H1 (cell line): ENCODE measurements at regions not wholly inside any gene's neighbourhood (a gene's known extent, or its start where the extent isn't known, plus 50 kb on each side); places are given as distances from the start of the nearest gene placed in this dataset.

Experiments used
- CTCF ChIA-PET: fragments of 300-600 bp; sonication (Branson Sonifier 250); formaldehyde crosslinking; loops from one replicate; lab custom pipeline; 2021; ENCODE audit not compliant: partially characterized antibody; lab: Charles Lee
- POLR2A ChIA-PET: fragments of 300-600 bp; sonication (Branson Sonifier 250); formaldehyde crosslinking; loops from one replicate; lab custom pipeline; 2021; ENCODE audit warnings: inconsistent platforms; ENCODE audit not compliant: partially characterized antibody; lab: Charles Lee
- DNase-seq, 2 experiments: peaks; one replicate each; pipeline versions ENCODE4 v3.0.0 to v3.0.0-alpha.2; 2010 to 2022; ENCODE audit warnings: low spot score in 2 of 2, low read depth in 1 of 2, mixed read lengths in 1 of 2
- FAIRE-seq: peaks from 2 replicates; lab custom pipeline; 2011; peaks lifted over from hg19 to GRCh38; lab: Jason Lieb, UNC
- H2AFZ ChIP-seq: 2 replicates; pipeline ENCODE4 v1.8.1; 2012; ENCODE audit warnings: low read length, inconsistent platforms
- H2AK5ac ChIP-seq: 2 replicates; pipeline ENCODE4 v1.6.1; 2013; ENCODE audit warnings: low read depth, low read length
- H2BK120ac ChIP-seq: replicated peaks from 2 replicates; pipeline ENCODE3; 2013; ENCODE audit warnings: low read depth, low read length, inconsistent platforms
- H2BK12ac ChIP-seq: 2 replicates; pipeline ENCODE4 v1.6.1; 2013; ENCODE audit warnings: low read depth, low read length
- H2BK15ac ChIP-seq: 2 replicates; pipeline ENCODE4 v1.6.1; 2013; ENCODE audit warnings: low read length
- H2BK20ac ChIP-seq: 2 replicates; pipeline ENCODE4 v1.6.1; 2013; ENCODE audit warnings: low read length
- H2BK5ac ChIP-seq: 2 replicates; pipeline ENCODE4 v1.6.1; 2013; ENCODE audit warnings: low read depth, low read length
- H3K14ac ChIP-seq: 2 replicates; pipeline ENCODE4 v1.6.1; 2013; ENCODE audit warnings: inconsistent platforms; ENCODE audit not compliant: insufficient read length
- H3K18ac ChIP-seq: 2 replicates; pipeline ENCODE4 v1.6.1; 2013; ENCODE audit warnings: low read length; ENCODE audit errors: extremely low read depth
- H3K23ac ChIP-seq: 2 replicates; pipeline ENCODE4 v1.6.1; 2013; ENCODE audit warnings: inconsistent platforms; ENCODE audit not compliant: insufficient read length
- H3K23me2 ChIP-seq: 2 replicates; pipeline ENCODE4 v1.6.1; 2013; ENCODE audit warnings: low read depth, low read length
- H3K27ac ChIP-seq: 2 replicates; pipeline ENCODE4 v1.6.1; 2011; ENCODE audit warnings: low read depth, low read length, inconsistent platforms
- H3K27me3 ChIP-seq, 4 experiments: replicated peaks in 1 of 4; 1 replicate in 1 of 4; 2 replicates in 3 of 4; pipeline versions ENCODE4 v1.6.1 to v1.8.1; 2011 to 2013; ENCODE audit warnings: low read length in 3 of 4, mild to moderate bottlenecking in 3 of 4, inconsistent platforms in 2 of 4, mixed read lengths in 2 of 4, moderate library complexity in 1 of 4; ENCODE audit not compliant: control insufficient read depth in 3 of 4, insufficient read depth in 3 of 4; ENCODE audit errors: extremely low read depth in 1 of 4
- H3K36me3 ChIP-seq, 4 experiments: 2 replicates each; pipeline versions ENCODE4 v1.6.1 to v1.8.1; 2011 to 2013; ENCODE audit warnings: mild to moderate bottlenecking in 4 of 4, low read length in 3 of 4, moderate library complexity in 2 of 4, control low read depth in 1 of 4, inconsistent platforms in 1 of 4; ENCODE audit not compliant: insufficient read depth in 4 of 4, control insufficient read depth in 2 of 4
- H3K4ac ChIP-seq: replicated peaks from 2 replicates; pipeline ENCODE3; 2013; ENCODE audit warnings: low read length, low read depth, mixed read lengths, inconsistent platforms; ENCODE audit not compliant: insufficient read length
- H3K4me1 ChIP-seq, 4 experiments: replicated peaks in 1 of 4; 1 replicate in 1 of 4; 2 replicates in 3 of 4; pipeline versions ENCODE4 v1.6.1 to v1.8.1; 2011 to 2013; ENCODE audit warnings: low read length in 3 of 4, inconsistent platforms in 2 of 4, mixed read lengths in 1 of 4; ENCODE audit not compliant: insufficient read depth in 4 of 4, control insufficient read depth in 3 of 4
- H3K4me2 ChIP-seq, 2 experiments: 2 replicates each; pipeline versions ENCODE4 v1.6.1 to v1.8.1; 2011 to 2013; ENCODE audit warnings: low read depth in 2 of 2, low read length in 2 of 2, control low read depth in 1 of 2, inconsistent platforms in 1 of 2, mild to moderate bottlenecking in 1 of 2; ENCODE audit not compliant: insufficient read depth in 1 of 2
- H3K4me3 ChIP-seq, 4 experiments: fragments of 200-600, 300-600 bp in 1 of 4; sonication (generic), shearing (Covaris generic), sonication (Bioruptor Twin) in 1 of 4; 2 replicates each; pipeline versions ENCODE4 v1.5.1 to v1.8.1; 2011 to 2016; ENCODE audit warnings: low read length in 4 of 4, low read depth in 3 of 4, control low read depth in 2 of 4, inconsistent platforms in 2 of 4, mild to moderate bottlenecking in 2 of 4, mixed read lengths in 1 of 4, moderate library complexity in 1 of 4; ENCODE audit not compliant: insufficient read depth in 2 of 4; ENCODE audit errors: extremely low read depth in 1 of 4
- H3K56ac ChIP-seq: replicated peaks from 2 replicates; pipeline ENCODE3; 2013; ENCODE audit warnings: low read depth, mild to moderate bottlenecking, mixed read lengths, low read length, inconsistent platforms; ENCODE audit not compliant: insufficient read length
- H3K79me1 ChIP-seq: 2 replicates; pipeline ENCODE4 v1.6.1; 2013; ENCODE audit warnings: low read depth, low read length, control low read depth
- H3K79me2 ChIP-seq, 2 experiments: 2 replicates each; pipeline versions ENCODE4 v1.6.1 to v1.8.1; 2012 to 2013; ENCODE audit warnings: low read length in 2 of 2, mild to moderate bottlenecking in 2 of 2, inconsistent platforms in 1 of 2; ENCODE audit not compliant: insufficient read depth in 2 of 2, control insufficient read depth in 1 of 2
- H3K9ac ChIP-seq, 4 experiments: replicated peaks in 1 of 4; 1 replicate in 1 of 4; 2 replicates in 3 of 4; pipeline versions ENCODE4 v1.6.1 to v1.8.1; 2011 to 2013; ENCODE audit warnings: low read depth in 3 of 4, low read length in 3 of 4, control low read depth in 2 of 4, mild to moderate bottlenecking in 2 of 4, moderate library complexity in 2 of 4, inconsistent platforms in 1 of 4; ENCODE audit errors: extremely low read depth in 1 of 4
- H3K9me3 ChIP-seq, 2 experiments: 2 replicates each; pipeline versions ENCODE4 v1.6.1 to v1.8.1; 2012 to 2013; ENCODE audit warnings: mild to moderate bottlenecking in 2 of 2, moderate library complexity in 2 of 2, control low read depth in 1 of 2, inconsistent platforms in 1 of 2, low read depth in 1 of 2, low read length in 1 of 2, mixed read lengths in 1 of 2; ENCODE audit not compliant: insufficient read depth in 2 of 2
- H4K20me1 ChIP-seq, 2 experiments: replicated peaks in 1 of 2; 2 replicates each; pipeline versions ENCODE3 to v1.8.1; 2011 to 2013; ENCODE audit warnings: inconsistent platforms in 2 of 2, low read length in 2 of 2, mild to moderate bottlenecking in 1 of 2; ENCODE audit not compliant: insufficient read depth in 2 of 2, control insufficient read depth in 1 of 2
- H4K5ac ChIP-seq: 2 replicates; pipeline ENCODE4 v1.6.1; 2013; ENCODE audit warnings: low read length, low read depth, mixed read lengths, inconsistent platforms; ENCODE audit not compliant: insufficient read length
- H4K8ac ChIP-seq: 2 replicates; pipeline ENCODE4 v1.8.0; 2013; ENCODE audit warnings: mild to moderate bottlenecking, moderate library complexity, low read length, inconsistent platforms; ENCODE audit not compliant: insufficient read depth; ENCODE audit errors: extremely low read depth
- H4K91ac ChIP-seq: replicated peaks from 2 replicates; pipeline ENCODE3; 2013; ENCODE audit warnings: low read length, mixed read lengths, inconsistent platforms; ENCODE audit not compliant: insufficient read length
- BCL11A ChIP-seq, 2 experiments: IDR thresholded peaks; one replicate each; pipeline ENCODE4 v1.6.1; 2011; ENCODE audit warnings: low read depth in 2 of 2, low read length in 2 of 2, mild to moderate bottlenecking in 2 of 2
- CBX5 ChIP-seq: fragments of 300-800, 300-1000 bp; sonication (generic); IDR thresholded peaks from 2 replicates; pipeline ENCODE4 v1.7.1; 2016; ENCODE audit warnings: antibody characterized with exemption, low read length, low read depth
- CTBP2 ChIP-seq: IDR thresholded peaks from 2 replicates; pipeline ENCODE4 v1.7.0; 2011; ENCODE audit warnings: borderline replicate concordance, mild to moderate bottlenecking, moderate library complexity, mixed read lengths, low read length; ENCODE audit not compliant: insufficient read depth, insufficient read length
- EP300 ChIP-seq, 2 experiments: IDR thresholded peaks; 1 replicate in 1 of 2; 2 replicates in 1 of 2; pipeline ENCODE4 v1.6.1; 2011 to 2012; ENCODE audit warnings: low read depth in 2 of 2, low read length in 2 of 2, mild to moderate bottlenecking in 2 of 2, borderline replicate concordance in 1 of 2, inconsistent platforms in 1 of 2, moderate library complexity in 1 of 2
- EZH2 ChIP-seq: fragments of 200-600 bp; sonication (generic); IDR thresholded peaks from 2 replicates; pipeline ENCODE4 v1.7.1; 2012; ENCODE audit warnings: low read depth, mild to moderate bottlenecking, moderate library complexity, low read length, inconsistent platforms; ENCODE audit not compliant: severe bottlenecking
- GTF2F1 ChIP-seq: IDR thresholded peaks from 2 replicates; pipeline ENCODE4 v1.6.1; 2012; ENCODE audit warnings: low read depth, low read length, improper control_type of control experiment, borderline replicate concordance
- HDAC2 ChIP-seq, 2 experiments: fragments of 300-600 bp in 1 of 2; sonication (generic) in 1 of 2; IDR thresholded peaks; 2 replicates each; pipeline ENCODE4 v1.6.1; 2011 to 2012; ENCODE audit warnings: low read depth in 2 of 2, low read length in 2 of 2, mild to moderate bottlenecking in 2 of 2, moderate library complexity in 2 of 2, borderline replicate concordance in 1 of 2, inconsistent platforms in 1 of 2
- HDAC6 ChIP-seq: IDR thresholded peaks from one replicate; pipeline ENCODE4 v1.7.1; 2012; ENCODE audit warnings: low read depth, mild to moderate bottlenecking, inconsistent platforms, low read length, moderate library complexity
- RFX5 ChIP-seq: IDR thresholded peaks from 2 replicates; pipeline ENCODE4 v1.6.1; 2011; ENCODE audit warnings: low read depth, low read length, improper control_type of control experiment, borderline replicate concordance
- SAP30 ChIP-seq: fragments of 300-600 bp; sonication (generic); IDR thresholded peaks from 2 replicates; pipeline ENCODE4 v1.7.1; 2012; ENCODE audit warnings: low read length, moderate library complexity, mild to moderate bottlenecking, inconsistent platforms; ENCODE audit not compliant: insufficient read depth, insufficient replicate concordance
- SP1 ChIP-seq: IDR thresholded peaks from 2 replicates; pipeline ENCODE4 v1.6.1; 2011; ENCODE audit warnings: low read depth, low read length
- SP4 ChIP-seq: IDR thresholded peaks from 2 replicates; pipeline ENCODE4 v1.6.1; 2012; ENCODE audit warnings: low read length, inconsistent platforms
- SUZ12 ChIP-seq: fragments of 200-600 bp; sonication (generic); IDR thresholded peaks from 2 replicates; pipeline ENCODE4 v1.6.1; 2012; ENCODE audit warnings: mild to moderate bottlenecking, inconsistent platforms, low read length, moderate library complexity, mixed read lengths
- WGBS, 2 experiments: shearing (Covaris generic) in 1 of 2; methylation state at CpG; one replicate each; pipeline versions ENCODE4 v1.1.6 to v1.1.7; 2013 to 2015; ENCODE audit warnings: low lambda C conversion rate in 2 of 2, mixed read lengths in 2 of 2, inconsistent platforms in 1 of 2, low coverage in 1 of 2, missing lambda C conversion rate in 1 of 2; ENCODE audit not compliant: insufficient replicate concordance in 2 of 2, insufficient coverage in 1 of 2, insufficient read length in 1 of 2; ENCODE audit errors: extremely low coverage in 1 of 2, missing lambda C conversion rate in 1 of 2; 5-methylcytosine and 5-hydroxymethylcytosine counted together

DNA sequence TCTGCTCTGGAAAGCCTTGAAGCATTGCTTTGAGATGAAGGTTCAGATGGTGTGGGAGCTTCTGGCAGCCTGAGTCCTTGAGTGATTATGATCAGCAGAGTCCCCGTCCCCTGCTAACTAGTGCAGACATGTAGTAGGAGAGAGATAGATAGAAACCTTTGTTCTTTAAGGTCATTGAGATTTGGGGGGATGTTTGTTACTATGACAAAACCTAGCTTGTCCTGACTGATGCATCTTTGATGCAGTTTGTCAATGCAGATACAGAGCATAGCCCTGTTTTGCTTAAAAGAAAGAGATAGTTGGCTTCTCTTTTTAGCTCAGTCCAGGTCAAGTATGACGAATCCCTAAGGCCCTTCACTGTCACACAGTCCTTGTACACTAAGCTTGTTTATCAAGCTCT lies 274.6 kb upstream of the DPP10 start:
- ChIA-PET CTCF (interaction anchor here (1.1 kb wide), 1 partner anchor 9 kb away, joined by 5 read pairs; no protein-coding TSS in a partner anchor), POLR2A (no interaction called here)
- DNase-seq (no peak), FAIRE-seq (no peak)
- no peak overlapping the region for H4K8ac ChIP-seq
- H4K20me1 ChIP-seq, result no peaks in the 10 kb centered on the region
- H2BK20ac ChIP-seq, result no peak overlapping the region
- H3K9ac ChIP-seq, result no peak overlapping the region
- no peak overlapping the region for H3K4me2 ChIP-seq
- no peak overlapping the region for H2BK15ac ChIP-seq
- H3K79me1 ChIP-seq, result no peaks in the 10 kb centered on the region
- no peaks in the 10 kb centered on the region for H3K79me2 ChIP-seq
- no peak overlapping the region for H2BK120ac ChIP-seq
- no peak overlapping the region for H2AK5ac ChIP-seq
- H3K4ac ChIP-seq, result no peak overlapping the region
- H2BK5ac ChIP-seq, result no peak overlapping the region
- H3K36me3 ChIP-seq, result no peaks in the 10 kb centered on the region
- H3K56ac ChIP-seq, result no peak overlapping the region
- H3K23me2 ChIP-seq, result no peaks in the 10 kb centered on the region
- TF ChIP-seq EP300 (IDR thresholded peaks at IDR 0.05; ENCODE audit: borderline replicate concordance in 1 of 2, low read depth in 2 of 2, low read length in 2 of 2), result no peak
- TF ChIP-seq BCL11A (IDR thresholded peaks at IDR 0.05; ENCODE audit: low read depth in 2 of 2, low read length in 2 of 2), result no peak
- no peak for TF ChIP-seq EZH2
- no peak for TF ChIP-seq GTF2F1
- no peak for TF ChIP-seq SP4
- no peak for TF ChIP-seq HDAC2 (IDR thresholded peaks at IDR 0.05; ENCODE audit: borderline replicate concordance in 1 of 2, low read depth in 2 of 2, low read length in 2 of 2)
- no peak for TF ChIP-seq SP1
- no peak for TF ChIP-seq RFX5
- no peak for TF ChIP-seq CBX5
- TF ChIP-seq CTBP2, result no peak
- TF ChIP-seq SAP30, result no peak
- TF ChIP-seq HDAC6, result no peak
- no peak for TF ChIP-seq SUZ12
- no peaks in the 10 kb centered on the region for H3K4me1 ChIP-seq
- 77% methylated on average over 2 of the region's 2 CpGs; no CpG with 5 or more reads in 1 of the 2 experiments for WGBS, 2 experiments
- no peak overlapping the region for H3K4me3 ChIP-seq
- no peak overlapping the region for H2AFZ ChIP-seq
- H3K18ac ChIP-seq, result no peak overlapping the region
- H2BK12ac ChIP-seq, result no peak overlapping the region
- H4K91ac ChIP-seq, result no peak overlapping the region
- H3K23ac ChIP-seq, result no peak overlapping the region
- no peaks in the 10 kb centered on the region; a peak in 1 of 7 replicates for H3K27me3 ChIP-seq
- H3K9me3 ChIP-seq, result no peaks in the 10 kb centered on the region
- no peak overlapping the region for H3K27ac ChIP-seq
- no peak overlapping the region for H4K5ac ChIP-seq
- no peak overlapping the region for H3K14ac ChIP-seq
